ENCODE measurements at regions not wholly inside any gene's neighbourhood (a gene's known extent, or its start where the extent isn't known, plus 50 kb on each side); places are given as distances from the start of the nearest gene placed in this dataset.

DNA sequence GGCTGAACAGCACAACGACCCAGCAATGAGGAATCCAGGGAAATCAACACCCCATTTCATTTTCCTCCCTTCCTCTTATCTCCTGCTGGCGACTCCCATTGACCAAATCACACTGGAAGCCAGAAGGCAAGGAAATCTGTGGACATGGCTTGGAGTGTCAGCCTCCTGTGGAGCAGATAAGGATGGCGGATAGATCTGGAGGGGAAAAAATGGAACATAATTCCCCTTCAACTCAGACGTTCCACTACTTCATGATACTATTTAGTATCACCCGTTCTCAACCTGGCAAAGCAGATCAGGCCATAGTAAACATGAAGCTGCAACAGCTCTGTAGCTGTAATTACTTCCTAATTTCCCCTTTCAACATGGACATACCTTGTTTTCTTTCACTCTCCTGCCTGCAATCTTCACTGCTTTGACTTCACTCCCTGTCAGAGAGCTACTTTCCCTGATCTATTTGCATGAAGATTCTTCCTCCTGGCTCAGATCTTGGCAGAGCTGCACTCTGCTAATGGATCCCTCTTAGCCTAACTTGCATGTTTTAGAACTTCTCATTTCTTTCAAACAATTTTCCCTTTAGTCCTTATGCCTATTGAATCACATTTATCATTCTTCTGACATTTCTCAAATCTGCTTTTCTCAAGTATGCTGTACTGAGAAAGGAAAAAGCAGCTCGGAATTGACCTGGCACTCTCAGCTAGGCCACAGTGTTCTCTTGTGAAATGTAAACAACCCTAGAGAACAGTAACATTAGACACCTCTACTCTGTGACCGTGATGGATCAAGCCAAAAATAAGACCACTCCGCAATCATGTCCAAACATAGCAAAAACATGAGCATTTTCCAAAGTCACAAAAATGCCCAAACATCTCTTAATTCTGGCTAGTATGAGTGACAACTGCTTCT, 135.1 kb downstream of the ETNK1 start:
- Histone ChIP-seq H3K4me1 (ENCODE audit: control insufficient read depth in 1 of 2, insufficient read depth in 1 of 2, low read depth in 1 of 2, low read length in 1 of 2) (no peaks in the 10 kb centered on the region), H3K27me3 (no peaks in the 10 kb centered on the region), H3K4me3 (ENCODE audit: low read depth in 1 of 2, low read length in 1 of 2) (no peak overlapping the region), H3K36me3 (no peaks in the 10 kb centered on the region), H3K27ac (no peak overlapping the region), H3K9me3 (no peaks in the 10 kb centered on the region)
- TF ChIP-seq, protein P1, sequence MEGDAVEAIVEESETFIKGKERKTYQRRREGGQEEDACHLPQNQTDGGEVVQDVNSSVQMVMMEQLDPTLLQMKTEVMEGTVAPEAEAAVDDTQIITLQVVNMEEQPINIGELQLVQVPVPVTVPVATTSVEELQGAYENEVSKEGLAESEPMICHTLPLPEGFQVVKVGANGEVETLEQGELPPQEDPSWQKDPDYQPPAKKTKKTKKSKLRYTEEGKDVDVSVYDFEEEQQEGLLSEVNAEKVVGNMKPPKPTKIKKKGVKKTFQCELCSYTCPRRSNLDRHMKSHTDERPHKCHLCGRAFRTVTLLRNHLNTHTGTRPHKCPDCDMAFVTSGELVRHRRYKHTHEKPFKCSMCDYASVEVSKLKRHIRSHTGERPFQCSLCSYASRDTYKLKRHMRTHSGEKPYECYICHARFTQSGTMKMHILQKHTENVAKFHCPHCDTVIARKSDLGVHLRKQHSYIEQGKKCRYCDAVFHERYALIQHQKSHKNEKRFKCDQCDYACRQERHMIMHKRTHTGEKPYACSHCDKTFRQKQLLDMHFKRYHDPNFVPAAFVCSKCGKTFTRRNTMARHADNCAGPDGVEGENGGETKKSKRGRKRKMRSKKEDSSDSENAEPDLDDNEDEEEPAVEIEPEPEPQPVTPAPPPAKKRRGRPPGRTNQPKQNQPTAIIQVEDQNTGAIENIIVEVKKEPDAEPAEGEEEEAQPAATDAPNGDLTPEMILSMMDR (IDR thresholded peaks at IDR 0.05) = no peak

DNA sequence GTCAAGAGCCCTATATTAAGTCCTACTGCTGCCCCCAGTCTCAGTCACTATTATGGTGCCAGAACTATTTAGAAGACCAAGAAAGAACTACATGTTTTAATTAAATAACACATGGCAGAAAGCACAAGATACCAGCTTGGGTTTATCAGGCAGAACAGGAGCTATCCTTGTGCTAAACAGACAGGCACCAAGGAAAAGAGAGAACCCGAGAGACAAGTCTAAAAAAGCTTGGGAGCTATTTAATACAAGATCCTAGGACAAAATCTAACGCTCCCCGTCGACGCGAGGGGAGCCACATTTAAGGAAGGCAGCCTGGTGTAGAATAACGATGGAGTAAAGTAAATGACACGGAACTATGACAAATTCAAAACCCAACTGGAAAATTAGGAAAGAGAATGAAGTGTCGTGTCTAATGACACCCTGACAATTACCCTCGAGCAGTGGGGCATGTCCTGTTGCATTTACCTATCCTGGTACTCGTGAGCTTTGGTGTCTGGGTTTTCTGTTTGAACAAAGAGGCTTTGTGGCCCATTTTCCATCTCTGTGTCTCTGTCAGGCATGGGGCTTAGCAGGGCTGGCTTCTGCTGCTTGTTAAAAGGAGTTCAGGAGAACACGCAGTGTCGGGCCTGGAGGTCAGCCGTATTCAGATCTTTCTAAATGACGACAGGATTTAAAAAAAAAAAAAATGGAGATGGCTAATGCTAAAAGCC, 140.6 kb downstream of the ETNK1 start:
- H3K4me3 ChIP-seq (ENCODE audit: low read depth in 1 of 2, low read length in 1 of 2) = no peak overlapping the region
- no peaks in the 10 kb centered on the region for H3K27me3 ChIP-seq
- H3K4me1 ChIP-seq (ENCODE audit: control insufficient read depth in 1 of 2, insufficient read depth in 1 of 2, low read depth in 1 of 2, low read length in 1 of 2) = no peaks in the 10 kb centered on the region
- TF ChIP-seq, protein P1 (IDR thresholded peaks at IDR 0.05) = no peak
- H3K9me3 ChIP-seq = no peaks in the 10 kb centered on the region
- no peaks in the 10 kb centered on the region for H3K36me3 ChIP-seq
- H3K27ac ChIP-seq = no peak overlapping the region

DNA sequence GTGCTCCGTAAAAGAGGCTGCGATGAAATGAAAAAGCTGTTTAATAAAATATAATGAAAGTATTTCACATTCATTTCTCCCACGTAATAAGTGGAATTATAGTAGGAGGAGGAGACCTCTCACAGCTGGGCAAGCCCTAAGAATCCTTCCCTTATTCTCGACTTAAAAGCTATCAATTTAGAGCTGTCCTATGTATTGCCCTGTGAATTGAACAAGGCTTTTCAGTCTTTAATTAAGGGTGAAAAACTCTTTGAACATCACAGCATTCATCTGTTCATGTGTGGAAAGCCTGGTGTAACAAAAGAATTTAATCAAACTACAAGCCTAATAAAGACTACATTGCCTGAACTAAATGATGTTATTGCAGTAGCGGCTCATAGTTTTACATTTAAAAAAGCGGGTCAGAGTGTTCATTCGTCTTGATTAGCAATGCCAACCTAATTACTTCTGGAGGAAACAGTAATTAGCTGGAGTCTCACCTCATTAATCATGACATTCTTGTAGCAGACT, 142.0 kb downstream of the ETNK1 start:
- Histone ChIP-seq H3K36me3 (no peaks in the 10 kb centered on the region), H3K27me3 (no peaks in the 10 kb centered on the region), H3K4me3 (ENCODE audit: low read depth in 1 of 2, low read length in 1 of 2) (no peak overlapping the region), H3K4me1 (ENCODE audit: control insufficient read depth in 1 of 2, insufficient read depth in 1 of 2, low read depth in 1 of 2, low read length in 1 of 2) (no peaks in the 10 kb centered on the region), H3K27ac (no peak overlapping the region), H3K9me3 (no peaks in the 10 kb centered on the region)
- TF ChIP-seq, protein P1 (IDR thresholded peaks at IDR 0.05) = no peak

DNA sequence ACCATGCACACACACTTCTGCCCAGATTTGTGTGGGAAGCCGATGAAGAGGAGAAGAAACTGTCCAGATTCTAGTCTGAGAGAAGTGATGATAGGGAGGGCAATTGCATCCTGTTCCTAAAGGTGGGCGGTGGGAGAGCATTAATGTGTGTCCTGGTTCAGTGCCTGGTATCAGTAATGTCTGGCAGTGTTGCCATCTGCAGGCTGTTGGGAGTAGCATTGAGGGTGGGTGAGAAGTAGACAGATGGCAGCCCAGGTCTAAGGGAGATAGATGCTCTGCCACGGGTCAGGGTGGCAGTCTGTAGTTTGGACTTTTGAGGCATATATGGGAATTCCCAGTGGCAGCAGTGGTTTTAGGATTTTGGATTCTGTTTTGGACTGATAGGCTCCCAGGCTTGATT, 156.4 kb downstream of the ETNK1 start:
- Histone ChIP-seq H3K4me1 (ENCODE audit: control insufficient read depth in 1 of 2, insufficient read depth in 1 of 2, low read depth in 1 of 2, low read length in 1 of 2) (no peaks in the 10 kb centered on the region), H3K36me3 (no peaks in the 10 kb centered on the region), H3K27ac (no peak overlapping the region), H3K27me3 (no peaks in the 10 kb centered on the region), H3K9me3 (no peaks in the 10 kb centered on the region), H3K4me3 (ENCODE audit: low read depth in 1 of 2, low read length in 1 of 2) (no peak overlapping the region)
- TF ChIP-seq, protein P1 (IDR thresholded peaks at IDR 0.05) = no peak

DNA sequence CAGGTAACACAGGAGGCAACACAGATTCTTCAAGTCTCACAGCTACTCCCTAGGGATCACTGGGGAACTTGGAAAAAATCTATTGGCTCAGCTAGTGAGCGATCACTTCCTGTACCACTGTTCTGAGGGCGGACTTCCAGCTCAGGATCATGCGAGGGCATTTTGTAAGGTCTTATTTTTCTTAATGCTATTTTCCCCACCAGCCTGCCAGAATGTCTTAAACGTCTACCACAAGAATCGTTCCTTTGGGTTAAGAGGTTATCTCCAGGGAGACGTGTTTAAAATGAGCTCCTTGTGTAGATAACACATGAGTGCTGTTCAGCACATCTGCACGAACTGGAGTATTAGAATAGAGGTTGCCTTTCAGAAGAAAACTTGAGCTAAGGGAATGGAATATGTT, 162.6 kb downstream of the ETNK1 start:
- Histone ChIP-seq H3K27me3 (no peaks in the 10 kb centered on the region), H3K4me1 (ENCODE audit: control insufficient read depth in 1 of 2, insufficient read depth in 1 of 2, low read depth in 1 of 2, low read length in 1 of 2) (no peaks in the 10 kb centered on the region), H3K36me3 (no peaks in the 10 kb centered on the region), H3K4me3 (ENCODE audit: low read depth in 1 of 2, low read length in 1 of 2) (no peak overlapping the region), H3K9me3 (no peaks in the 10 kb centered on the region), H3K27ac (no peak overlapping the region)
- TF ChIP-seq, protein P1 (IDR thresholded peaks at IDR 0.05) = no peak

Measured in neutrophil (primary cell).